ENCODE measurements at regions not wholly inside any gene's neighbourhood (a gene's known extent, or its start where the extent isn't known, plus 50 kb on each side); places are given as distances from the start of the nearest gene placed in this dataset.

DNA sequence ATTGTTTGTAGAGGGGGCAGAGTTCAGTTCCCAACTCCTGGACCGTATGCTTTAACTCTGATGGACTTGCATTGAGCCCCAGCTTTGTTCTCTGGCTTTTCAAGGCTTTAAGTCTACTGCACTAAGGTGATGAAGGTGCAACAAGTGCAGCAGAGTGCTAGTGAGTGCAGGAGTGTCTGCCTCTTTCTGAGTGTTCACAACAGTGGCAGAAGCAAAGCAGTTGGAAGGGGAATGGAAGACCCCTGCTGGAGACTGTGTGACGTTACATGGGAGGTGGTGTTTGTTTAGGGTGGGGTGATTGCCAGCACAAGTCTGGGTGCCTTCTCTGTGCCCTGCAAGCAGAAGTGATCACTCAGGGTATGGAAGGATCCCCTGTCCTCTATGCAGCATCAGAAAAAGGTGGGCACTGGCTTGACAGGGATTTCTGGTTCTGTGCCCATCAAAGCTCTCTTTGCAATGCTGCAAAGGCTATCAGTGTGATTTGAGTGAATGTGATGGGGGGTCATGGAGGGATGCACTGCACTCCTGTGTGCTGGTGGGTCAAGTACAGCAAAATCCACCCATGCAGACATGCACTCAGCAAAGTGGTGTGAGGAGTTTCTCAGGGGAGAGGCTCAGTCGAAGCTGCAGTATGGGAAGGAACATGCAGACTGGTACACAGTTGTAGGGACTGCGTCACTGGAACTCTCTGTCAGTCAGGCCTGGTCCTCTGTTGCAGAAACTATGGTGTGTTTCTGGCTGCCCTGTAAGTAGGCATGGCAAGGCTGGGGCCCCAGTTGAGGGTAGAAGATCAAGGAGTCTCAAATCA is 70.9 kb upstream of the UGT2B7 start:
- DNase-seq (ENCODE audit: low spot score) = peak; percentile 77
- Histone ChIP-seq H4K20me1 (replicated peaks; ENCODE audit: insufficient read depth) (no peaks in the 10 kb centered on the region), H3K4me2 (no peak overlapping the region), H3K27ac (ENCODE audit: low read depth) (no peak overlapping the region), H2AFZ (peak overlapping the region; percentile 84; the same call in 1 of the 2 replicates), H3K79me2 (replicated peaks; ENCODE audit: insufficient read depth) (no peaks in the 10 kb centered on the region), H3K4me1 (ENCODE audit: insufficient read depth) (peaks cover 14% of the 10 kb centered on the region), H3K4me3 (no peak overlapping the region), H3K27me3 (ENCODE audit: insufficient read depth) (no peaks in the 10 kb centered on the region), H3K36me3 (ENCODE audit: insufficient read depth) (no peaks in the 10 kb centered on the region), H3F3A (replicated peaks; ENCODE audit: low read depth) (no peaks in the 10 kb centered on the region), H3K9me2 (ENCODE audit: insufficient read depth) (no peaks in the 10 kb centered on the region)
- Mint-ChIP-seq H3K36me3 (ENCODE audit: low read depth) (peaks cover 18% of the 10 kb centered on the region; the same call in 2 of the 3 replicates), H3K27ac (peak overlapping the region; percentile 59; the same call in 1 of the 2 replicates), H3K4me1 (peaks cover 12% of the 10 kb centered on the region), H3K27me3 (ENCODE audit: insufficient read depth, low read depth, poor library complexity) (peaks cover 14% of the 10 kb centered on the region), H3K4me3 (no peak overlapping the region), H3K9me3 (peaks cover 7% of the 10 kb centered on the region; the same call in 2 of the 3 replicates)
- TF ChIP-seq, protein P1, sequence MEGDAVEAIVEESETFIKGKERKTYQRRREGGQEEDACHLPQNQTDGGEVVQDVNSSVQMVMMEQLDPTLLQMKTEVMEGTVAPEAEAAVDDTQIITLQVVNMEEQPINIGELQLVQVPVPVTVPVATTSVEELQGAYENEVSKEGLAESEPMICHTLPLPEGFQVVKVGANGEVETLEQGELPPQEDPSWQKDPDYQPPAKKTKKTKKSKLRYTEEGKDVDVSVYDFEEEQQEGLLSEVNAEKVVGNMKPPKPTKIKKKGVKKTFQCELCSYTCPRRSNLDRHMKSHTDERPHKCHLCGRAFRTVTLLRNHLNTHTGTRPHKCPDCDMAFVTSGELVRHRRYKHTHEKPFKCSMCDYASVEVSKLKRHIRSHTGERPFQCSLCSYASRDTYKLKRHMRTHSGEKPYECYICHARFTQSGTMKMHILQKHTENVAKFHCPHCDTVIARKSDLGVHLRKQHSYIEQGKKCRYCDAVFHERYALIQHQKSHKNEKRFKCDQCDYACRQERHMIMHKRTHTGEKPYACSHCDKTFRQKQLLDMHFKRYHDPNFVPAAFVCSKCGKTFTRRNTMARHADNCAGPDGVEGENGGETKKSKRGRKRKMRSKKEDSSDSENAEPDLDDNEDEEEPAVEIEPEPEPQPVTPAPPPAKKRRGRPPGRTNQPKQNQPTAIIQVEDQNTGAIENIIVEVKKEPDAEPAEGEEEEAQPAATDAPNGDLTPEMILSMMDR (conservative IDR thresholded peaks at IDR 0.05; ENCODE audit: low read depth in 2 of 2) = peak; percentile 69 to 93
- no peak for TF ChIP-seq POLR2AphosphoS5 (IDR thresholded peaks at IDR 0.05; ENCODE audit: low read depth)
- ATAC-seq = peak; percentile 99

DNA sequence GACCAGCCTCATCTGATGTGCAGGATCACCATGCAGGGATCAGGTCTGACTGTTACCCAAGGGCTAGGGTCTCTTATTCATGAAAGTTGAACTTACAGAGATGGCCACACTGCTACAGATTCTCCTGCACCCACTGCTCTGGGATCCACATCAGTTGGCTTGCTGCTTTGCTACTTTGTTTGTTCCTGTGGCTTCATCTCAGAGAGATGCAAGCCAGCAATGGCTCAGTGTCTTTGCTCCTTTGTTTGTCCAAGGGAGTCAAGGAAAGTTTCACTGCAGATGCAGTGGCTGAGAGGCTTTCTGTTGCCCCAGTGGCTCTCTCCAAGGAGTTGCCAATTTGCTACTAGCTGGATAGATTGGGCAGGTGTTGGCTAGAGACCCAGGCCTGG is 70.3 kb upstream of the UGT2B7 start:
- Histone ChIP-seq H3K4me1 (ENCODE audit: insufficient read depth) (peaks cover 14% of the 10 kb centered on the region), H3K27ac (ENCODE audit: low read depth) (no peak overlapping the region), H3F3A (replicated peaks; ENCODE audit: low read depth) (no peaks in the 10 kb centered on the region), H3K9me2 (ENCODE audit: insufficient read depth) (no peaks in the 10 kb centered on the region), H4K20me1 (replicated peaks; ENCODE audit: insufficient read depth) (no peaks in the 10 kb centered on the region), H3K36me3 (ENCODE audit: insufficient read depth) (no peaks in the 10 kb centered on the region), H2AFZ (no peak overlapping the region), H3K27me3 (ENCODE audit: insufficient read depth) (no peaks in the 10 kb centered on the region), H3K4me2 (no peak overlapping the region), H3K4me3 (no peak overlapping the region), H3K79me2 (replicated peaks; ENCODE audit: insufficient read depth) (no peaks in the 10 kb centered on the region)
- Mint-ChIP-seq H3K4me1 (peaks cover 12% of the 10 kb centered on the region), H3K27me3 (ENCODE audit: insufficient read depth, low read depth, poor library complexity) (peaks cover 14% of the 10 kb centered on the region), H3K36me3 (ENCODE audit: low read depth) (peaks cover 18% of the 10 kb centered on the region; the same call in 2 of the 3 replicates), H3K27ac (no peak overlapping the region), H3K4me3 (no peak overlapping the region), H3K9me3 (peaks cover 7% of the 10 kb centered on the region; the same call in 2 of the 3 replicates)
- no peak for DNase-seq (ENCODE audit: low spot score)
- no peak for ATAC-seq
- no peak for TF ChIP-seq ZNF331 (CRISPR knock-in tag; IDR thresholded peaks at IDR 0.05; ENCODE audit: low read depth)
- no peak for TF ChIP-seq POLR2AphosphoS5 (IDR thresholded peaks at IDR 0.05; ENCODE audit: low read depth)
- no peak for TF ChIP-seq EZH2phosphoT487 (IDR thresholded peaks at IDR 0.05; ENCODE audit: unreplicated experiment)
- TF ChIP-seq, protein P2, sequence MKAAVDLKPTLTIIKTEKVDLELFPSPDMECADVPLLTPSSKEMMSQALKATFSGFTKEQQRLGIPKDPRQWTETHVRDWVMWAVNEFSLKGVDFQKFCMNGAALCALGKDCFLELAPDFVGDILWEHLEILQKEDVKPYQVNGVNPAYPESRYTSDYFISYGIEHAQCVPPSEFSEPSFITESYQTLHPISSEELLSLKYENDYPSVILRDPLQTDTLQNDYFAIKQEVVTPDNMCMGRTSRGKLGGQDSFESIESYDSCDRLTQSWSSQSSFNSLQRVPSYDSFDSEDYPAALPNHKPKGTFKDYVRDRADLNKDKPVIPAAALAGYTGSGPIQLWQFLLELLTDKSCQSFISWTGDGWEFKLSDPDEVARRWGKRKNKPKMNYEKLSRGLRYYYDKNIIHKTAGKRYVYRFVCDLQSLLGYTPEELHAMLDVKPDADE (IDR thresholded peaks at IDR 0.05) = no peak
- no peak for TF ChIP-seq NANOG (IDR thresholded peaks at IDR 0.05; ENCODE audit: borderline replicate concordance)
- TF ChIP-seq, protein P3, sequence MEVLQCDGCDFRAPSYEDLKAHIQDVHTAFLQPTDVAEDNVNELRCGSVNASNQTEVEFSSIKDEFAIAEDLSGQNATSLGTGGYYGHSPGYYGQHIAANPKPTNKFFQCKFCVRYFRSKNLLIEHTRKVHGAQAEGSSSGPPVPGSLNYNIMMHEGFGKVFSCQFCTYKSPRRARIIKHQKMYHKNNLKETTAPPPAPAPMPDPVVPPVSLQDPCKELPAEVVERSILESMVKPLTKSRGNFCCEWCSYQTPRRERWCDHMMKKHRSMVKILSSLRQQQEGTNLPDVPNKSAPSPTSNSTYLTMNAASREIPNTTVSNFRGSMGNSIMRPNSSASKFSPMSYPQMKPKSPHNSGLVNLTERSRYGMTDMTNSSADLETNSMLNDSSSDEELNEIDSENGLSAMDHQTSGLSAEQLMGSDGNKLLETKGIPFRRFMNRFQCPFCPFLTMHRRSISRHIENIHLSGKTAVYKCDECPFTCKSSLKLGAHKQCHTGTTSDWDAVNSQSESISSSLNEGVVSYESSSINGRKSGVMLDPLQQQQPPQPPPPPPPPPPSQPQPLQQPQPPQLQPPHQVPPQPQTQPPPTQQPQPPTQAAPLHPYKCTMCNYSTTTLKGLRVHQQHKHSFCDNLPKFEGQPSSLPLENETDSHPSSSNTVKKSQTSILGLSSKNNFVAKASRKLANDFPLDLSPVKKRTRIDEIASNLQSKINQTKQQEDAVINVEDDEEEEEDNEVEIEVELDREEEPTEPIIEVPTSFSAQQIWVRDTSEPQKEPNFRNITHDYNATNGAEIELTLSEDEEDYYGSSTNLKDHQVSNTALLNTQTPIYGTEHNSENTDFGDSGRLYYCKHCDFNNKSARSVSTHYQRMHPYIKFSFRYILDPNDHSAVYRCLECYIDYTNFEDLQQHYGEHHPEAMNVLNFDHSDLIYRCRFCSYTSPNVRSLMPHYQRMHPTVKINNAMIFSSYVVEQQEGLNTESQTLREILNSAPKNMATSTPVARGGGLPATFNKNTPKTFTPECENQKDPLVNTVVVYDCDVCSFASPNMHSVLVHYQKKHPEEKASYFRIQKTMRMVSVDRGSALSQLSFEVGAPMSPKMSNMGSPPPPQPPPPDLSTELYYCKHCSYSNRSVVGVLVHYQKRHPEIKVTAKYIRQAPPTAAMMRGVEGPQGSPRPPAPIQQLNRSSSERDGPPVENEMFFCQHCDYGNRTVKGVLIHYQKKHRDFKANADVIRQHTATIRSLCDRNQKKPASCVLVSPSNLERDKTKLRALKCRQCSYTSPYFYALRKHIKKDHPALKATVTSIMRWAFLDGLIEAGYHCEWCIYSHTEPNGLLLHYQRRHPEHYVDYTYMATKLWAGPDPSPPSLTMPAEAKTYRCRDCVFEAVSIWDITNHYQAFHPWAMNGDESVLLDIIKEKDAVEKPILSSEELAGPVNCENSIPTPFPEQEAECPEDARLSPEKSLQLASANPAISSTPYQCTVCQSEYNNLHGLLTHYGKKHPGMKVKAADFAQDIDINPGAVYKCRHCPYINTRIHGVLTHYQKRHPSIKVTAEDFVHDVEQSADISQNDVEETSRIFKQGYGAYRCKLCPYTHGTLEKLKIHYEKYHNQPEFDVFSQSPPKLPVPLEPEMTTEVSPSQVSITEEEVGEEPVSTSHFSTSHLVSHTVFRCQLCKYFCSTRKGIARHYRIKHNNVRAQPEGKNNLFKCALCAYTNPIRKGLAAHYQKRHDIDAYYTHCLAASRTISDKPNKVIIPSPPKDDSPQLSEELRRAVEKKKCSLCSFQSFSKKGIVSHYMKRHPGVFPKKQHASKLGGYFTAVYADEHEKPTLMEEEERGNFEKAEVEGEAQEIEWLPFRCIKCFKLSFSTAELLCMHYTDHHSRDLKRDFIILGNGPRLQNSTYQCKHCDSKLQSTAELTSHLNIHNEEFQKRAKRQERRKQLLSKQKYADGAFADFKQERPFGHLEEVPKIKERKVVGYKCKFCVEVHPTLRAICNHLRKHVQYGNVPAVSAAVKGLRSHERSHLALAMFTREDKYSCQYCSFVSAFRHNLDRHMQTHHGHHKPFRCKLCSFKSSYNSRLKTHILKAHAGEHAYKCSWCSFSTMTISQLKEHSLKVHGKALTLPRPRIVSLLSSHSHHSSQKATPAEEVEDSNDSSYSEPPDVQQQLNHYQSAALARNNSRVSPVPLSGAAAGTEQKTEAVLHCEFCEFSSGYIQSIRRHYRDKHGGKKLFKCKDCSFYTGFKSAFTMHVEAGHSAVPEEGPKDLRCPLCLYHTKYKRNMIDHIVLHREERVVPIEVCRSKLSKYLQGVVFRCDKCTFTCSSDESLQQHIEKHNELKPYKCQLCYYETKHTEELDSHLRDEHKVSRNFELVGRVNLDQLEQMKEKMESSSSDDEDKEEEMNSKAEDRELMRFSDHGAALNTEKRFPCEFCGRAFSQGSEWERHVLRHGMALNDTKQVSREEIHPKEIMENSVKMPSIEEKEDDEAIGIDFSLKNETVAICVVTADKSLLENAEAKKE (CRISPR knock-in tag; IDR thresholded peaks at IDR 0.05) = no peak
- TF ChIP-seq, protein P1 (conservative IDR thresholded peaks at IDR 0.05; ENCODE audit: low read depth in 2 of 2) = no peak
- no peak for TF ChIP-seq EZH2 (IDR thresholded peaks at IDR 0.05; ENCODE audit: low read depth, unreplicated experiment)
- no peak for TF ChIP-seq JUNB (IDR thresholded peaks at IDR 0.05; ENCODE audit: unreplicated experiment)

Data from GM23338 (cell line).